B cell (primary cell): ENCODE measurements at regions not wholly inside any gene's neighbourhood (a gene's known extent, or its start where the extent isn't known, plus 50 kb on each side); places are given as distances from the start of the nearest gene placed in this dataset.

Experiments used
- ATAC-seq: fragments of 200-7000 bp; cut with Tn5 transposase; one replicate; pipeline ENCODE4 v1.10.0; 2021; ENCODE audit warnings: low read depth, mild to moderate bottlenecking, moderate number of reproducible peaks, moderate library complexity
- CTCF ChIA-PET: fragments of 350-600 bp; sonication (Branson Sonifier 250); formaldehyde crosslinking; loops from one replicate; lab custom pipeline; 2021; ENCODE audit warnings: antibody characterized with exemption, inconsistent platforms; lab: Charles Lee
- POLR2A ChIA-PET: fragments of 350-600 bp; sonication (Branson Sonifier 250); formaldehyde crosslinking; loops from one replicate; lab custom pipeline; 2021; ENCODE audit warnings: antibody characterized with exemption; lab: Charles Lee
- DNase-seq: peaks from one replicate; pipeline ENCODE4 v3.0.0; 2013
- H2AFZ ChIP-seq: 2 replicates; pipeline ENCODE4 v1.6.1; 2012; ENCODE audit warnings: mild to moderate bottlenecking, low read depth, low read length; ENCODE audit not compliant: insufficient read depth, poor library complexity, severe bottlenecking
- H3K27ac ChIP-seq, 2 donors: 1 replicate in 1 of 2; 2 replicates in 1 of 2; pipeline ENCODE4 v1.5.1; 2012 to 2013; ENCODE audit warnings: low read length in 2 of 2, mild to moderate bottlenecking in 2 of 2, moderate library complexity in 1 of 2
- H3K27me3 ChIP-seq, 4 experiments: fragments of 200-600 bp in 1 of 4; sonication (generic) in 1 of 4; replicated peaks in 1 of 4; 1 replicate in 2 of 4; 2 replicates in 2 of 4; pipeline versions ENCODE4 v1.6.1 to v1.7.0; 2013 to 2016; ENCODE audit warnings: low read length in 3 of 4, mild to moderate bottlenecking in 2 of 4, mixed read lengths in 1 of 4, moderate library complexity in 1 of 4; ENCODE audit not compliant: insufficient read depth in 4 of 4, control insufficient read depth in 3 of 4; ENCODE audit errors: control extremely low read depth in 1 of 4
- H3K36me3 ChIP-seq, 2 experiments: replicated peaks in 1 of 2; 1 replicate in 1 of 2; 2 replicates in 1 of 2; pipeline versions ENCODE4 v1.6.1 to v1.7.1; 2013; ENCODE audit warnings: low read length in 1 of 2; ENCODE audit not compliant: insufficient read depth in 2 of 2, control insufficient read depth in 1 of 2; ENCODE audit errors: control extremely low read depth in 1 of 2, extremely low read depth in 1 of 2
- H3K4me1 ChIP-seq, 2 donors: fragments of 200-600 bp in 1 of 2; sonication (generic) in 1 of 2; 1 replicate in 1 of 2; 2 replicates in 1 of 2; pipeline versions ENCODE4 v1.5.1 to v1.6.1; 2013 to 2017; ENCODE audit warnings: low read length in 2 of 2; ENCODE audit not compliant: control insufficient read depth in 2 of 2, insufficient read depth in 2 of 2
- H3K4me2 ChIP-seq: replicated peaks from 2 replicates; pipeline ENCODE3; 2012; ENCODE audit warnings: mild to moderate bottlenecking, low read depth, low read length; ENCODE audit not compliant: poor library complexity, severe bottlenecking
- H3K4me3 ChIP-seq, 5 experiments: fragments of 200-600 bp in 1 of 5; sonication (generic) in 1 of 5; 1 replicate in 3 of 5; 2 replicates in 2 of 5; pipeline versions ENCODE4 v1.5.1 to v1.7.0; 2011 to 2016; ENCODE audit warnings: low read length in 4 of 5, mild to moderate bottlenecking in 4 of 5, low read depth in 2 of 5, control low read depth in 1 of 5, moderate library complexity in 1 of 5; ENCODE audit not compliant: insufficient read depth in 1 of 5; ENCODE audit errors: control extremely low read depth in 1 of 5, extremely low read depth in 1 of 5
- H3K79me2 ChIP-seq: fragments of 200-600 bp; sonication (generic); one replicate; pipeline ENCODE4 v1.6.0; 2016; ENCODE audit warnings: low read length; ENCODE audit not compliant: control insufficient read depth, insufficient read depth
- H3K9ac ChIP-seq: fragments of 200-600 bp; sonication (generic); 2 replicates; pipeline ENCODE4 v1.6.1; 2017; ENCODE audit warnings: mild to moderate bottlenecking, low read length, moderate library complexity
- H3K9me3 ChIP-seq, 3 donors: one replicate each; pipeline versions ENCODE4 v1.6.1 to v1.7.1; 2013; ENCODE audit warnings: low read length in 2 of 3; ENCODE audit not compliant: control insufficient read depth in 2 of 3, insufficient read depth in 1 of 3; ENCODE audit errors: control extremely low read depth in 1 of 3
- H4K20me1 ChIP-seq: 2 replicates; pipeline ENCODE4 v1.6.0; 2012; ENCODE audit warnings: mild to moderate bottlenecking, low read length; ENCODE audit not compliant: insufficient read depth, control insufficient read depth, poor library complexity, severe bottlenecking
- H3K27ac Mint-ChIP-seq: one replicate; pipeline ENCODE4 v1.8.0; 2021; ENCODE audit warnings: mixed read lengths
- H3K27me3 Mint-ChIP-seq: one replicate; pipeline ENCODE4 v1.8.0; 2021; ENCODE audit warnings: mixed read lengths
- H3K4me1 Mint-ChIP-seq: one replicate; pipeline ENCODE4 v1.8.0; 2021; ENCODE audit warnings: mixed read lengths
- H3K4me3 Mint-ChIP-seq: one replicate; pipeline ENCODE4 v1.8.0; 2021; ENCODE audit warnings: mixed read lengths
- H3K9me3 Mint-ChIP-seq: one replicate; pipeline ENCODE4 v1.8.0; 2022; ENCODE audit warnings: mixed read lengths; ENCODE audit not compliant: insufficient read depth
- CTCF ChIP-seq: fragments of 200-600 bp; IDR thresholded peaks from one replicate; pipeline ENCODE4 v1.8.0; 2022; ENCODE audit warnings: antibody characterized with exemption, mild to moderate bottlenecking
- EZH2 ChIP-seq: IDR thresholded peaks from 2 replicates; pipeline ENCODE4 v1.6.1; 2012; ENCODE audit warnings: borderline replicate concordance, low read depth, mild to moderate bottlenecking, moderate library complexity, low read length; ENCODE audit not compliant: insufficient read depth, poor library complexity, severe bottlenecking
- WGBS: methylation state at CpG from one replicate; pipeline ENCODE4 v1.1.5; 2013; ENCODE audit warnings: missing lambda C conversion rate; ENCODE audit not compliant: insufficient coverage; 5-methylcytosine and 5-hydroxymethylcytosine counted together
- intact Hi-C: fragments of 100-400 bp; cut with micrococcal nuclease; formaldehyde crosslinking; loops from one replicate; pipeline ENCODE4 v1.10.0; 2022

- Mint-ChIP-seq H3K9me3 (peaks cover 3% of the 10 kb centered on the region), H3K27ac (no peak overlapping the region), H3K27me3 (no peaks in the 10 kb centered on the region), H3K4me1 (no peaks in the 10 kb centered on the region), H3K4me3 (no peak overlapping the region)
- no peak overlapping the region for H3K9ac ChIP-seq
- no peaks in the 10 kb centered on the region for H4K20me1 ChIP-seq
- TF ChIP-seq EZH2 = no peak
- no peaks in the 10 kb centered on the region for H3K36me3 ChIP-seq
- no peak overlapping the region for H3K4me2 ChIP-seq
- intact Hi-C loops = no loop called here
- ChIA-PET CTCF (no interaction called here), POLR2A (no interaction called here)
- no peak for DNase-seq
- WGBS = no CpG with 5 or more reads among the region's 2 CpGs
- no peaks in the 10 kb centered on the region for H3K4me1 ChIP-seq
- ATAC-seq = no peak
- no peak overlapping the region for H2AFZ ChIP-seq
- no peaks in the 10 kb centered on the region for H3K9me3 ChIP-seq
- no peaks in the 10 kb centered on the region for H3K27me3 ChIP-seq
- no peak overlapping the region for H3K4me3 ChIP-seq
- no peak overlapping the region for H3K27ac ChIP-seq
- H3K79me2 ChIP-seq = no peaks in the 10 kb centered on the region
Observed at GRCh38 chr5:118070041-118070440, 918.3 kb downstream of the DTWD2 start.

DNA sequence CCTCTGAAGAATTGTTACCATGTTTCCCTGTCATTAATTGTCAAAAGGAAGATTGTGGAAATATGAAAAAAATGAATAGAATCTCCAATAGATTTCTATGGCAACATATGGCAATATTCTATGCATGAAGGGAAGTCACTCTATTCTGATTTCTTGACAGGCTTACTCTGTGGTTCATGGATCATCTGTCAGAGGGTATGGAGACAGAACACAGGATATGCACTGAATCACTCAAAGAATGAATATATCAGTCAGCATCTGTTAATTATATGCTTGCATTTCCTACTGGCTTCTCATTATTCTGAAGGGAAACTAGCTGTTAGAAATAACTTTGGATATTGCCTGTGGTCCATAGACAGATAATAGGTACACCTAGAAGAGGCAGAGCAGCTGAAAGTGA is 918.9 kb downstream of the DTWD2 start:
- Mint-ChIP-seq H3K4me1 (no peaks in the 10 kb centered on the region), H3K27ac (no peak overlapping the region), H3K4me3 (no peak overlapping the region), H3K9me3 (peaks cover 3% of the 10 kb centered on the region), H3K27me3 (no peaks in the 10 kb centered on the region)
- Histone ChIP-seq H4K20me1 (no peaks in the 10 kb centered on the region), H3K9me3 (no peaks in the 10 kb centered on the region), H2AFZ (no peak overlapping the region), H3K4me1 (no peaks in the 10 kb centered on the region), H3K36me3 (no peaks in the 10 kb centered on the region), H3K4me3 (no peak overlapping the region), H3K27me3 (no peaks in the 10 kb centered on the region), H3K79me2 (no peaks in the 10 kb centered on the region), H3K9ac (no peak overlapping the region), H3K4me2 (no peak overlapping the region), H3K27ac (no peak overlapping the region)
- POLR2A ChIA-PET = no interaction called here
- TF ChIP-seq CTCF (no peak), EZH2 (no peak)
- ATAC-seq (no peak), DNase-seq (no peak)
- intact Hi-C loops = no loop called here
- CTCF ChIA-PET = no interaction called here
